Astrocyte (in vitro differentiated cells and primary cell): ENCODE measurements at regions not wholly inside any gene's neighbourhood (a gene's known extent, or its start where the extent isn't known, plus 50 kb on each side); places are given as distances from the start of the nearest gene placed in this dataset.

ENCODE experiments used
- CTCF ChIP-seq: IDR thresholded peaks from 2 replicates; pipeline ENCODE4 v1.5.1; 2011; ENCODE audit warnings: low read depth, mild to moderate bottlenecking, inconsistent platforms, low read length, moderate library complexity; ENCODE audit not compliant: insufficient read depth
- EZH2 ChIP-seq: IDR thresholded peaks from 2 replicates; pipeline ENCODE4 v1.6.1; 2012; ENCODE audit warnings: mild to moderate bottlenecking, low read length, inconsistent platforms; ENCODE audit not compliant: insufficient read depth

GRCh38 chr2:125885340-125885739 lies 770.6 kb upstream of the GYPC start:
- TF ChIP-seq CTCF = no peak
- no peak for TF ChIP-seq EZH2
